ENCODE measurements at regions not wholly inside any gene's neighbourhood (a gene's known extent, or its start where the extent isn't known, plus 50 kb on each side); places are given as distances from the start of the nearest gene placed in this dataset.

DNA sequence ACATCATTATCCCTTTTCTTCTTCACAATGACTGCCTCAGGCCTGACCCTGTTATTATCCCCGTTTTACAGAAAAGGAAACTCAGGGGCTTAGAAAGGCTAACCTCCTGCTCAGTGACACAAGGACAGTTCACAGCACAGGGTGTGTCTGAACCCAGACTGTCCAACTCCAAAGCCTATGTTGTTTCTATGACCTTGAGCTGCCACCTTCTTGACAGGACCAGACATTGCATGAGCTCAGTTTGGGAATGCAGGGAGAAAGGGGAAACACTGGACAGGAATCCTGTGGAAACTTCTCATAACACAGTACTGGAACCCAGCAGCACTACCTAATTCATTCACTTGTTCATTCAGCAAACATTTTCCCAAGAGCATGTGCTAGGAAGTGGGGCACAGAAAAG lies 472.8 kb downstream of the CDK5RAP2 start:
- no peak for DNase-seq

DNA sequence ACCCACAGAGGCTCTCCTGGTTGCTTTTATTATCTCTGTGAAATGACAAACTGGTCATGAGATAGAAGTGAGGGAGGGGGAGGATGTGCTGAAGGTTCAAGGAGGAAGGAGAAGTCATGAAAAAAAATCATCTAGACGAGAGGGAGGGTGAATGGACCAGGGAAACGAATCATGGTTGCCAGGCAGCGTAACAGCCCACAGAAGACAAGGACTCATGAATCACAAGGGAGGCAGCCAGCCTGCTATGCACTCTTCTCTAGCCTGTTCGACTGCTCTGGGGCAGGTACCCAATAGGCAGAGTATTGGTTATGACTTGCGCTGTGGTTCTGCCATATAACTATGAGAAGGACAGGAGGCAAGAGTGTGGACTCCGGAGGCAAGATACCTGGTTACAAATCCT lies 475.2 kb downstream of the CDK5RAP2 start:
- no peak for DNase-seq

DNA sequence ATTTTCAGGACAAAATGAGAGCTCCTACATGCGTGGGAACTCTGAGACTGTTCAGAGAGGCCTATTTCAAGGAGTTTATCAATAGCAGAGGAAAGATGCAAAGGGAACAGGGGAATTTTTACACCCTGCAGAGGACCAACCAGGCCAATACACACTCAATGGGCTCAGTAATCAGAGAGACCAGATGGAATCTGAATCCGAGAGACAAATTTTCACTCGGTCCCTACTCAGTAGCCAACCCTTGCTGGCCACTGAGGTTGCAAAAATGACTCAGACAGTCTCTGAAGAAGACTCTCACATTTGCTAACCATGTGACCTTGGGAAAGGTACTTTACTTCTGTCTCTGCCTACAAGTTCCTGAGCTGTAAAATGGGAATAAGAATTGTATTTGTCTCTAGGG lies 479.4 kb downstream of the CDK5RAP2 start:
- no peak for DNase-seq

DNA sequence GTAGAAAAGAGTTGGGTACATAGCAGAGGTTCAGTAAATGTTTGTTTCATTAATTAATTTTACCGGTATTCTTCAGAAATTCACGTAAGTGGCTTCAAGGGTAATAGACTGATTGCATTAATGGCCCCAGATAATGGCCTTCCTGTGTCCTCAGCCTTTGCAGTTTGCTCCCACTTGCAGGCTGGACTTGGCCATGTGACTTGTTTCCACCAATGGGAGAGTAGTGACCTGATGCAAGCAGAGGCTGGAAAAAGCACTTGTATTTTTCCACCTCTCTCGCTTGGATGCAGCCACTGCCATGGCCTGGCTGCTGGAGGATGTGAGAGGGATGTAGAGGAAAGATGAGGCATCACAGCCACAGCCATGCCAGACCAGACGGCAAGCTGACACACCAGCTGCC lies 480.9 kb downstream of the CDK5RAP2 start:
- no peak for DNase-seq

DNA sequence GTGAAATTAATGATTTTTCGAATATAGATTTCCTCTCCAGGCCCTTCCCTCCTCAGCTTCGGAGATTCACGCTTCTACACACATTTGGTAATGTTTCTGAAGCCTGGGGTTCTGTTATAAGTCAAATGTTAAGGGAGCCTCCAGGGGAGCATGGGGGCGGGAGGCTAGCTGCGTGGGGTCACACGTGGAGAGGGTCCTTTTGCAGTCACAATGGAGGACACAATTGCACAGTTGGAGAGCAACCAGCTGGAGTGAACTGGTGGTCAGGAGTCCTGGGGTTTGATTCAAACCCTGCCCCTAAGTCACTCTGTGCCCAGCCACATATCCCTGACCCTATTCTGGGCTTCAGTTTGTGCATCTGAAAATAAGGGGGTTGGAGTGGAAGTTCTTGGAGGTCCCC lies 481.4 kb downstream of the CDK5RAP2 start:
- no peak for DNase-seq

DNA sequence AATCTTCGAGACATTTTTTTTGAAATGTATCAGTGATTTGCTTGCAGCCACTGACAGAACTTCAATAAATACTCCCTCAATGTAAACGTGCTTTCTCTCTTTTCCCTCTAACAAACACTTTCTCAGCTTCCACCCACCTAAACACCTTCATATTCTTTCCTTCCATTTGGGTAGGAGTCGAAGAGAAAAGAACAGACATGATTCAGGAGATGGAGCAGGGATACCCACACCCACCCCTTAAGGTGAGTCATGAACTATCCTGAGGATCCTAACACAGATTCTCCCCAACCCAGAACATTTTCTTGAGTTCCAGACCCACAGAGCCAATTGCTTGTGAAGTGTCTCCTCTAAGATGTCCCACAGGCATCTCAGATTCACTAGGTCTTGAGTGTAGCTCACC lies 488.8 kb downstream of the CDK5RAP2 start:
- no peak for DNase-seq

DNA sequence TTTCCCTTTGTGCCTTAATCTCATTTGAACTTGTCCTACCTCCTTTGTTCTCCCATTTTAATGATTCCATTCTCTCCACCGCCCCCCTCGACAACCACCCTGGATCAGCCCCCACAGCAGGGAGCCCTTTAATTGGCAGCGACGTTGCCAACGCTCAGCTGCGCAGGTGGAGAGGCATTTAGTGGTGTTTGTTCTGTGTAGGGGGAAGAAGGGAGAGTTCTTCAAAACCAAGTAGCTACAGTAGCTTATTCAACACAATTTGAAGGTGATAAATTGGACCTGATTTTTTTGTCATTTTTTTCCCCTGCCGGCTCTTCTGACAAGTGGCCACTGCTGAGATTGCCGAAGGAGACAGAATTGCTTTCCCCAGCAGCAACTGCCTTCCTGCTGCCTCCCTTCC lies 499.1 kb downstream of the CDK5RAP2 start:
- no peak for DNase-seq

DNA sequence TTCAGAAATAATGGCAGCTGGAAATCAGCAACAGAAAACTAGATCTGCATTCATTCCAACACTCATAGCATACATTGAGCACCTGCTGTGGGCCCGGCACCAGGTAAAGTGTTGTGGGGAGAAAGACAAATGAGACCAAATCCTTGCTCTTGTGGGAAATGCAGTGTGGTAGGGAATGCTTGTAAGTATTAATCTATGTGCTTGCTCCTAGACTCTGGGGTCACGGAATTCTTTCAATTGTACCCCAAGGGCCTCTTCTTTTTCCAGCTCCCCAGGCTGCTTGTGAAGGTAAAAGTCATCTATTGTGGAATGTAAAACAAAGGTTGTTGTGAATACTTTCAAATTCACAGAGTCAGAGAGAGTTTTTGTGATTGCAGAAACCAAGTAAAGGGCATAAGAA lies 501.9 kb downstream of the CDK5RAP2 start:
- no peak for DNase-seq

DNA sequence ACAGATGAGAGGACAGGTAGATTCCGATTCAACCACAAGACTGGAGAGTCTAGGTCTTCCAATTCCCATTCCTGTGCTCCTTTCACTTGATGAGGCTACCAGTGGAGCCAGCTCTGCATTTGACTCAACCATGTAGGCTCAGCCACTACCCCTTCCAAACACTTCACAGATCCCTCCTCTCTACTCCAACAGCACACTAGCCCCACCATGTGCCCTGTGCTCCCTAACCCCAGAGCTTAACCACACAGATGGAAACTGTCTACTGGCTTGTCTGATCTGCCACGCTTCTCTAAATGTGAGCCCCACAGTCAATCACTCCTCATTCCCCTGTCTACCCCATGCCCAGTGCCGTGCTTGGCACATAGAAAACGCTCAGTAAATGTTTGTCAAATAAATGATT lies 508.2 kb downstream of the CDK5RAP2 start:
- no peak for DNase-seq

DNA sequence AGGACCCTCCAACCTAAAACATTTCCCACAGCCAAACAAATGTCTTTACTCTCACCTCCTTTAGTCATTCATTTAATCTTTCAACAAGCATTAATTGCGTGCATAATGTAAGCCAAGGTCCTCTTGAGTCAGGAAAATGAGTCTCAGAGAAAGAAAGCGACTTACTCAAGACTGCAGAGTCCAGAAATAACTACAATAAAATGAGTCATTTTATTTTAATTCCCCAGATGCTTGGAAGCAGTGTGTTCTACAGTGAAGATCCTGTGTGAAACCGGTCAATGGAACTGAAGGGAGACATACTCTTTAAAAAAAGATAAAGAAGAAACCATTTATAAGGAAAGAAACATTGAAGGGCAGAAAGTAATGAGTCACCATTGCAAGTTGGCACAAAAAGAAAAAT lies 513.7 kb downstream of the CDK5RAP2 start:
- DNase-seq: no peak

DNA sequence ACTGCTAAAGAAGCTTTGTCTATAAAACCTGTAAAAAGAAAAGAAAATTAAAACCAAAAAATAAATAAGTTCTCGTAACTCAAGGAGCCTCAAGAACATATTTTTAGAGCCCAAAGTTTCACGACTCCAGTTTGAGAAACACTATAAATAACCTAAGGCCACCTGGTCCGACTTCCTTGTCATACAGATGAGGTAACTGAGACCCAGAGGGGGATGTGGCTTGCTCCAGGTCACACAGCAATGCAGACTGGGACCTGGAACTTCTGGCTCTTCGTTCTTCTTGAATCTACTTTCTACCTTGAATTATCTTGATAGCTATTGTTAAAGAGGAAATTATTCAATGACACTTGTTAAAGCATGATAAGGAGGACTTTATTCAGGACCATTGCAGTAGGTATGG lies 514.8 kb downstream of the CDK5RAP2 start:
- no peak for DNase-seq

DNA sequence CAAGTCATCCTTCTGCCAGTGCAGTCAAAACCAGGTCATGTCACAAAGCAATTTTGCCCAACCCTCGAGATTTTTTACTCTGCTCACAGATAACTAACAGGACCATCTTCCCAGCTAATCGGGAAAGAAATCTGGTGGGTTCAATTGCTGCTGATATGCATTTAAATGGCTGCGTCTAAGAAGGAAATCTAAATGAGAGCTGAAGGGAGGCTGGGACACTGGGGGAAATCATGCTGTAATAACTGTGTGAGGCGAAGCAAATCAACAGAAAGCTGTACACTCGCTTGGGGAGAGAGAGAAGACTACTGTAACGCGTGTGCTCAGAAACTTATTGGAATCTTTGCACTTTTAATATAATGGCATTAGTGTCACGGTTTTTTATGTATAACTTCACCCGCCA lies 535.0 kb downstream of the CDK5RAP2 start:
- DNase-seq: no peak

DNA sequence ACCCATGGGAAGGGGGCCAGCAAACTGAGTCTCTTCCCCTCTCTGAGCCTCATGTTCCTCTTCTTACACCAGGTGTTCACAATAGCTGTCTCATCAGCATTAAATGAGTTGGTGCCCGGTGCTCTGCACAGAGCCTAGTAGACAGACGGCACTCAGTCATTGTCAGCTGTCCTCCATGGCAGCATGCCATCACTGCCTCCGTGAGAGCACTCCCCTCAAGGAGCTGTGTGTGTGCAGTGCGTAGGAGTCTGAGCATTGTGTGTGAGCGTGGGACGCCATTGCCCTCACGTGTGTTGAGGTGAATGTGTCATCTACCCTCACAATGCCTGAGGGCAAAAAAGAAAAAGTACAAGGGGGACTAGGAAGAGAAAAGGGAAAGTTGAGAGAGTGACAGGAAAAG lies 536.5 kb downstream of the CDK5RAP2 start:
- DNase-seq: no peak

DNA sequence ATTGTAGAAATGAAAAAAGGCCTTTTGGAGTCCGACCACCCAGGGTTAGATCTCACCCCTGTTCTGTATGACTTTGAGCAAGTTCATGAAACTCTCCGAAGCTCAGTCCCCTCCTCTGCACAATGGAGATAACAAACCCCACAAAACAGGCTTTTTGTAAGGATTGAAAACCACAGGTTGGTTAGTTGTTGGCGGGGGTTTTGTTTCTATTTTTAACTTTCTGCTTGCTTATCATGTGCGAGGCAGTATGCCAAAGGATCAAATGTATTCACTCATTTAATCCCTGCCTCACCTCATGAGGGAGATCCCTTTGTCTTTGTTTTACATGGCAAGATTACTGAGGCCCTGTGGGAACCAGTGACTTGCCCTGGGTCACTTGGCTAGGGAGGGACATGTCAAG lies 539.1 kb downstream of the CDK5RAP2 start:
- DNase-seq: no peak

DNA sequence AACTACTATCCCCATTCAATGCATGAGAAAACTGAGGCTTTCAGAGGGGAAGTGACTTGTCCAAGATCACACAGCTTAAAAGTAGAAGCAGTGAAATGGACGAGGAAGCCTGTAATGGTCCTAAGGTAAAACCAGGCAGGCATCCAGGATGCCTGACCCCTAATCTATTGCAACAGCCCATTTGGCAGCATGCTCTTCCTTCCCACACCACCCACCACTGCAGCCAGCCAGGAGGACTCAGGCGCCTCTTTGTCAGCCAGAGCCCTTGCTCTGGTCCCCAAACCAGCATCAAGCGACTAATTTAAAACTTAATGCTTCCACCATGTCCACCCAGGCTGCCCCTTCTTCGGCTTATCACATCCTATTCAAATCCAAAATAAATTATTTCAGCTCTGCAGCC lies 541.6 kb downstream of the CDK5RAP2 start:
- DNase-seq: no peak

DNA sequence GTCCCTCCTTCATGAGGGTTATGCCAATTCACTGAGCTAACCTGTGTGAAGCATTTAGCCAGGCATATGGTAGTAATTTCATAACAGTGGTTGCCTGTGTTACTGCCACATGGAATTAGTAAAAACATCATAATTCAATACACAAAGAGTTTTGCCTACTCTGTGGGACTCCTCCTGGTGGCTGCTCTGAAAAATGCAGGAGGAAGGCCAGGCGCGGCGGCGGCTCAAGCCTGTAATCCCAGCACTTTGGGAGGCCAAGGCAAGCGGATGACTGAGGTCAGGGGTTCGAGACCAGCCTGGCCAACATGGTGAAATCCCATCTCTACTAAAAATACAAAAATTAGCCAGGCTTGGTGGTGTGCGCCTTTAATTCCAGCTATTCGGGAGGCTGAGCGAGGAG lies 547.3 kb downstream of the CDK5RAP2 start:
- no peak for DNase-seq

DNA sequence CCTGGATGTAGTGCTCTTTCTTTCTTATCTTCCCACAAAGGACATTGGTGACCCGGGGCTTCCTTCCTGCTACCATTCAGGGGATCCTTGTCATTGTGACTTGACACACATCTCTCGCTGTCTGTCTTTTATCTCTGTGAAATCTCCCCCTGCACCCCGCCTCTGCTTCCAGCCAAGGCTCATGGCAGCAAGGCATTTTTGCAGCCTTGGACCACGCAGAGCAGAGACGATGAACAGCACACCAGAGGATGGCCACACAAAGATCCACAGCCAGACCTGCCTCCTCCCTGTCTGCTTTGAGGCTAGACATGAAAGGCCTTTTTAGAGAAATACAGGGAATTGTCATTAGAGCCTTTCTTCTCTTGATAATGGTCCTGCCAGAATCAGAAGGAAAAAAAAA lies 549.1 kb downstream of the CDK5RAP2 start:
- no peak for DNase-seq

DNA sequence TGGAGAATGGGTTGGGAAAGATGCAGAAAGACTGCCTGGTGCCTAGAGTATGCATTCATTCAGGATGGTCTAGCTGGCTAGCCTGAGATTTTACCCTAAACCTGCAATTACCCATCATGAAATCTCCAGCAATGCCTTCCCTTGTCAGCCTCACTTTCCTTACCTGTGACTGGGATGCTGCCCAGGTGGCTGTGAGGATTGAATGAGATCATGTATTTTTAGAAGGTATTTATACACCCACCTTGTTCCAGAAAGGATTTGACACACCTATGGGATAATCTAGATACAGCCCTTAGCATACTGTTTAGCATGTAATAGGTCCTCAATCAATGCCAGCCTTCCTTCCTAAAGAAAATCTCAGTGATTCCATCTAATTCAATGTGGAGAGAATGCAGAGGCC lies 561.4 kb downstream of the CDK5RAP2 start:
- no peak for DNase-seq

DNA sequence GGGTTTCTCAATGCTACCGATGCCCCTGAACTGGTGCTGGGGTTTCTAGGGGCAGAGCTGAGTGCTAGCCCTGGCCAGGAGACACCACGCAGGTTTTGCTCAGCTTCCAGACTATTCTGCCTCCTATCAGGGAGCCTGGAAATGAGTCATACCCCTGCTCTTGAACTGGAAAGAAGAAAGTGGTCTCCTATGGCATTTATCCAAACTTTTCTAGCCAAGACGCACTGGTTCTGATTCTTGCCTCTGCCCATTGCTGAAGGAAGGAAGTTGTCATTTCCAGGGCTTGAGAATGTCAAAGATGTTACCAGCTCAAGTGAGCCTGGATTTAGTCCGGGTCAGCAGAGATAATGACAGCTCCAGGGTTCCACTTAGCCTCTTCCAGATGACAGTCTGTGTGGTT lies 561.9 kb downstream of the CDK5RAP2 start:
- DNase-seq: no peak

DNA sequence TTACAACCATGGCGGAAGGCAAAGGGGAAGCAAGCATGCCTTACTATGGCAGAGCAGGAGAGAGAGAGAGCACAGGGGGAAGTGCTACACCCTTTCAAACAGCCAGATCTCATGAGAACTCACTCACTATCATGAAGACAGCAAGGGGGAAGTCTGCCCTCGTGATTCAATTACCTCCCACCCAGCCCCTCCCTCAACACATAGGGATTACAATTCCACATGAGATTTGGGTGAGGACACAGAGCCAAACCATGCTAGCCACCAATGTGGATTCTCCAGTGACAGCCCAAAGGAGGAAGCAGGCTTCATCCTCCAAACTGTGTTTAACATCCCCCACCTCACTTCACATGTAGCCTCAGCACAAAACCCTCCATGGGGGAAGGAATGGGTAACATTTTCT lies 563.7 kb downstream of the CDK5RAP2 start:
- DNase-seq: no peak

DNA sequence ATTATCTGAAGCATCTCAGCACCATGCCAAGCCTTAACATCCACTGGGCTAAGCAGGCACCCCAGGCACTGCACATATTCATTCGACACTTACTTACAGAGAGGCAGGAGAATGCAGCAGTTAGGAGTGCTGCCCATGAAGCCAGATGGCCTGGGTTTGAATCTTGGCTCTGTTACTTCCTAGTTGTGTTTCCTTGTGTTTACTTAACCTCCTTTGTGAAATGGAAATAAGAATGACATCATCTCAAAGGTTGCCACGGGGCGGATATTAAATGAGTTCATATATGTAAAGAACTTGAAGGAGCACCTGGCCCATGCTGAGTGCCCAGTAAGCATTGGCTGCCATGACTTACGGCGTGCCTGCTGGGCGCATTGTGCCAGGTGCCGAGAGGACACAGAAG lies 565.2 kb downstream of the CDK5RAP2 start:
- DNase-seq: no peak

DNA sequence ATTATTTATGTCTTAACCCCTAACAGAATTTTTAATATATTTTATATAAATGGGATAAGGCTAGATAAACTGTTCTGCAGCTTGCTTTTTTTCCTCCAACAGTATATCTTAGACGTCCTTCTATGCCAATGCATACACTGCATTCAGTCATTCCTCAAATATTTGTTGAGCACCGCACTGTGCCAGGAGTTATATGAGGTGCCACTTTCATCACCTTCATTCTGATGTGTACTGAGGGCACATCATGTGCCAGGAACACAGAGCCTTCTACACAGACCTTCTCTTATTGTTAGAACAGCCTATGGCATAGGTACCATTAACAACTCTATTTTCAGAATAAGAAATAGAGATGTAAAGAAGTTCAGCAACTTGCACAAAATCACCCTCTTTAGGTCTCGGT lies 570.1 kb downstream of the CDK5RAP2 start:
- no peak for DNase-seq

DNA sequence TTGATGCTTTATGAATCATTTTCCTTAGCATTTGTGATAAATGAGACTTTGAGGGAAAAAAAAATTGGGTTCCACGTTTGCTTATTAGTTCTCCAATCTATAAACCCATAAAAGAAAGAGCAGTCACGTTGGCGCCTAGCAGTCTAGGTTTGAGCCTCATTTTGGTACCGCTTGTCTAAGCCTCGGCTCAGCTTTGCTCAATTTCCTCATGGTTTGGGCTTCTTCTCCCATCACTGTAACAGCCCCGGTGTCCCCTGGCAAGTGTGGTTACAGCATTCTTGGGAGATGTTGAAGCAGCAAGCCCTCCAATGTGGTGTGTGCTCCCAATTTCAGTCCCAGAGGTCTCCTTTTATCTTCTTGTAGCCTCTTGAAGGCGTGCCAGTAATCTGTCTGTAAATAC lies 578.4 kb downstream of the CDK5RAP2 start:
- DNase-seq: no peak

DNA sequence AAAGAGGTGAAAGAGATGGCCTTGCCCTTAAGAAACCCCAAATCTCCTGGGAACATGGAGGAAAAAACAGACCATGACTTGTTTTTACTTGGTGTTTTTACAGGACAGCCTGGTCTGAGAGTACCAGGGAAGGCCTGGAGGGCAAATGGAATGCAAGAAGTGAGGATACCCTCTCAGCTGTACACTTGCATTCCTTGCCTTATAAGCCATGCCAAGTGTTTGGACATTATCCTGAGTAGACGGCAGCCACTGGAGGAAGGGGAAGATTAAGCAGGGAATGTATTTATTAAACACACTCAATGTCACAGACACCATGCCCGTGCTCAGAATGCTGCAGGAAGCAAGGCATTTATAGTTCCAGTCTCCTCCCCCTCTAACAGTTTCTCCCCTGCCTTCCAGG lies 581.4 kb downstream of the CDK5RAP2 start:
- no peak for DNase-seq

DNA sequence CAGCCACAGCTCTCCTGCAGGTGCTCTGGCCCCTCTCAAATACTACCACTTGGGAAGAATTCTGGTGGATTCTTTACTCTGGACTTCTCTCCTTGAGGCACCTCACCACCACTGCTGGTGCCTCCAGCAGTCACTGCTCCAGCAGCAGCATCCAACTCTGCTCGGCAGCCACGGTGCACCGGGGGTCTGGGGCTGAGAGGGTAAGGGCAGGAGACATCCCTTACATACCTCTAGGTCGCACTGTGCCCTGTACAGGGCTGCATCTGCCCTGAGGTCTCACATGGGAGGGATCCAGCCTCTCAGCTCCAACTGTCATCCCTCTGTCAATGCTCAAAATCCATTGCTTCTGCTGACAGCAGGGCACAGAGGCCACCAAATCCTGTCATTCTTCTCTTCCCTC lies 588.2 kb downstream of the CDK5RAP2 start:
- no peak for DNase-seq

DNA sequence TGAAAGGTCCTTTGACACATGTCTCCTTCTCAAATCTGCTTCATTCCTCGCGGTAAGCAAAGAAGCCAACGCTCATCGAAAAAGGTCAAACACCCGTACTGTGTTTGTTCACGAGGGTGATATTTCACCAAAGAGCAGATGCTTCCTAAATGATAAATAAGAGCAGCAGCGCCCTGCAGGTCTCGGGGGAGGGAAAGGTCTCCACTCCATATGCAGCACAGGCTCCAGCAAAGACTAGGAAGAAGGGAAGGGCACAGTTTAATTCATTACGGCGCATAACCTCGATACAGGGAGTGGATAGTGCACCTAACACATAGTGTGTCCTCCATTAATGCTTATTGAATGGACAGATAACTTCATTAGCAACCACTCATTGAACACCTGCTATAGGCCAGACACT lies 593.3 kb downstream of the CDK5RAP2 start:
- DNase-seq: no peak

DNA sequence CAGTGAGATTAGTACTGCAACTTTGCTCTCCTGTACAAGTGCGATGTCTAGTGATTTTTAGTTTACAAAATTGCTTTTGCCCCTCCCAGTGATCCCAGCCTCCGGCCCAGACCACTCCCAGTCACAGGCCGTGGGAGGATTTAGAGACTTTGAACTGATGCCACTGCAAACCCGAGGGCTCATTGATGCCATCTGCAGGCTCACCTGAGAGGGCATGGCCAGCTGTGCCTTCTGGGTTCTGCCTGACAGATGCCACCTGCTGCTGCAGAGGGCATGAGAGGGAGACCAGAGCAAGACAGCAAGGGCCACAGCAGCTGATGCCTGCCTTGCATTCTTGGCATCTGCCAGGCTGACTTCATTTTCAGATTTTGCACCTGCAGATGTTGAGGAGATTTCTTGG lies 593.8 kb downstream of the CDK5RAP2 start:
- no peak for DNase-seq

All from bone marrow (tissue), 2 donors.